ENCODE measurements at regions not wholly inside any gene's neighbourhood (a gene's known extent, or its start where the extent isn't known, plus 50 kb on each side); places are given as distances from the start of the nearest gene placed in this dataset.

- no peak overlapping the region for H3K4me2 ChIP-seq (ENCODE audit: low read length)
- no peak for TF ChIP-seq EP300 (conservative IDR thresholded peaks at IDR 0.05; ENCODE audit: poor library complexity, severe bottlenecking)
- no peaks in the 10 kb centered on the region for H3K9me3 ChIP-seq (ENCODE audit: low read length)
- no peak overlapping the region for H3K27ac ChIP-seq (ENCODE audit: low read length)
- H3K9ac ChIP-seq (ENCODE audit: low read length), result no peak overlapping the region
- no peaks in the 10 kb centered on the region for H3F3A ChIP-seq (ENCODE audit: insufficient read depth, low read length, poor library complexity, severe bottlenecking)
- H2AFZ ChIP-seq (ENCODE audit: low read depth, low read length), result no peak overlapping the region
- H3K4me3 ChIP-seq (ENCODE audit: low read length), result no peak overlapping the region
- no peaks in the 10 kb centered on the region for H4K20me1 ChIP-seq (ENCODE audit: insufficient read depth)
- H3K36me3 ChIP-seq (ENCODE audit: insufficient read depth, low read length), result no peaks in the 10 kb centered on the region
- H3K9me2 ChIP-seq (ENCODE audit: insufficient read depth, low read length), result no peaks in the 10 kb centered on the region
- H3K79me2 ChIP-seq (replicated peaks; ENCODE audit: insufficient read depth, low read length), result no peaks in the 10 kb centered on the region
- no peaks in the 10 kb centered on the region for H3K27me3 ChIP-seq (ENCODE audit: insufficient read depth, low read depth, low read length)
Observed at GRCh38 chr6:164087870-164088269, 673.4 kb downstream of the QKI start.

DNA sequence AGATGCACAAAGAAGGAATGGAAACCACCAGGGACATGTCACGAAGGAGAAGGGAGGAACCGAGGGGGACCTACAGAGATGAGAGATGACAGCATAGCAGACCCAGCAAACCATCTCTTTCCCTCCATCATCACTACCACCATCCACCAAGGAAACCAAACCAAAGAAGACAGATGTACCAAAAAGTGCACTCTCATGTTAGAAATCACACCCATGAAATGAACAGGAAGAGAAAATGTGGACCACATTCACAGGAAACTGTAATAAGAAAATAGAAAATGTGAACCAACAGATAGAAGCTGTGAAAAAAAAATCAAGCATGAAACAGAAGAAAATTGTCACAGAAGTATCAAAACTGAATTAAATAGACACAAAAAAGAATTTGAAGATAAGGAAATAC is 672.7 kb downstream of the QKI start:
- Histone ChIP-seq H3K27ac (ENCODE audit: low read length) (no peak overlapping the region), H4K20me1 (ENCODE audit: insufficient read depth) (no peaks in the 10 kb centered on the region)

GRCh38 chr6:164086076-164086887 is 671.8 kb downstream of the QKI start:
- H3K9me2 ChIP-seq (ENCODE audit: insufficient read depth, low read length), result no peaks in the 10 kb centered on the region
- H3K36me3 ChIP-seq (ENCODE audit: insufficient read depth, low read length), result no peaks in the 10 kb centered on the region
- H3K9me3 ChIP-seq (ENCODE audit: low read length), result no peaks in the 10 kb centered on the region
- no peaks in the 10 kb centered on the region for H3F3A ChIP-seq (ENCODE audit: insufficient read depth, low read length, poor library complexity, severe bottlenecking)
- H3K27me3 ChIP-seq (ENCODE audit: insufficient read depth, low read depth, low read length), result no peaks in the 10 kb centered on the region
- no peak overlapping the region for H3K27ac ChIP-seq (ENCODE audit: low read length)
- H3K4me3 ChIP-seq (ENCODE audit: low read length), result no peak overlapping the region
- H4K20me1 ChIP-seq (ENCODE audit: insufficient read depth), result no peaks in the 10 kb centered on the region
- H3K79me2 ChIP-seq (replicated peaks; ENCODE audit: insufficient read depth, low read length), result no peaks in the 10 kb centered on the region
- no peak overlapping the region for H2AFZ ChIP-seq (ENCODE audit: low read depth, low read length)
- no peak overlapping the region for H3K4me2 ChIP-seq (ENCODE audit: low read length)
- no peak overlapping the region for H3K9ac ChIP-seq (ENCODE audit: low read length)
- TF ChIP-seq TAF1 (IDR thresholded peaks at IDR 0.05; ENCODE audit: low read depth) (no peak), MXI1 (conservative IDR thresholded peaks at IDR 0.05; ENCODE audit: poor library complexity, severe bottlenecking) (no peak), EZH2 (IDR thresholded peaks at IDR 0.05; ENCODE audit: borderline replicate concordance, insufficient read depth, low read length, poor library complexity, severe bottlenecking) (no peak), POLR2AphosphoS5 (IDR thresholded peaks at IDR 0.05) (no peak), RAD21 (conservative IDR thresholded peaks at IDR 0.05) (no peak), REST (IDR thresholded peaks at IDR 0.05; ENCODE audit: borderline replicate concordance) (no peak), EP300 (conservative IDR thresholded peaks at IDR 0.05; ENCODE audit: poor library complexity, severe bottlenecking) (no peak)
- TF ChIP-seq, protein P1, sequence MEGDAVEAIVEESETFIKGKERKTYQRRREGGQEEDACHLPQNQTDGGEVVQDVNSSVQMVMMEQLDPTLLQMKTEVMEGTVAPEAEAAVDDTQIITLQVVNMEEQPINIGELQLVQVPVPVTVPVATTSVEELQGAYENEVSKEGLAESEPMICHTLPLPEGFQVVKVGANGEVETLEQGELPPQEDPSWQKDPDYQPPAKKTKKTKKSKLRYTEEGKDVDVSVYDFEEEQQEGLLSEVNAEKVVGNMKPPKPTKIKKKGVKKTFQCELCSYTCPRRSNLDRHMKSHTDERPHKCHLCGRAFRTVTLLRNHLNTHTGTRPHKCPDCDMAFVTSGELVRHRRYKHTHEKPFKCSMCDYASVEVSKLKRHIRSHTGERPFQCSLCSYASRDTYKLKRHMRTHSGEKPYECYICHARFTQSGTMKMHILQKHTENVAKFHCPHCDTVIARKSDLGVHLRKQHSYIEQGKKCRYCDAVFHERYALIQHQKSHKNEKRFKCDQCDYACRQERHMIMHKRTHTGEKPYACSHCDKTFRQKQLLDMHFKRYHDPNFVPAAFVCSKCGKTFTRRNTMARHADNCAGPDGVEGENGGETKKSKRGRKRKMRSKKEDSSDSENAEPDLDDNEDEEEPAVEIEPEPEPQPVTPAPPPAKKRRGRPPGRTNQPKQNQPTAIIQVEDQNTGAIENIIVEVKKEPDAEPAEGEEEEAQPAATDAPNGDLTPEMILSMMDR (IDR thresholded peaks at IDR 0.05; ENCODE audit: poor library complexity, severe bottlenecking), result no peak

More for the DNA sequence above, 672.7 kb downstream of the QKI start:
- Histone ChIP-seq H3K9me3 (ENCODE audit: low read length) (no peaks in the 10 kb centered on the region), H3F3A (ENCODE audit: insufficient read depth, low read length, poor library complexity, severe bottlenecking) (no peaks in the 10 kb centered on the region), H3K9ac (ENCODE audit: low read length) (no peak overlapping the region), H3K79me2 (replicated peaks; ENCODE audit: insufficient read depth, low read length) (no peaks in the 10 kb centered on the region), H3K27me3 (ENCODE audit: insufficient read depth, low read depth, low read length) (no peaks in the 10 kb centered on the region), H3K9me2 (ENCODE audit: insufficient read depth, low read length) (no peaks in the 10 kb centered on the region), H3K4me3 (ENCODE audit: low read length) (no peak overlapping the region), H3K4me2 (ENCODE audit: low read length) (no peak overlapping the region), H3K36me3 (ENCODE audit: insufficient read depth, low read length) (no peaks in the 10 kb centered on the region), H2AFZ (ENCODE audit: low read depth, low read length) (no peak overlapping the region)
- no peak for TF ChIP-seq POLR2AphosphoS5 (IDR thresholded peaks at IDR 0.05)
- TF ChIP-seq EZH2 (IDR thresholded peaks at IDR 0.05; ENCODE audit: borderline replicate concordance, insufficient read depth, low read length, poor library complexity, severe bottlenecking), result no peak
- no peak for TF ChIP-seq REST (IDR thresholded peaks at IDR 0.05; ENCODE audit: borderline replicate concordance)
- TF ChIP-seq RAD21 (conservative IDR thresholded peaks at IDR 0.05), result no peak

Measured in neural cell (in vitro differentiated cells).